Hepatic stellate cell (primary cell): ENCODE measurements at regions not wholly inside any gene's neighbourhood (a gene's known extent, or its start where the extent isn't known, plus 50 kb on each side); places are given as distances from the start of the nearest gene placed in this dataset.
"Not testable (repeated sequence)": the region's sequence is repeated elsewhere in the genome, so short reads cannot be mapped to it uniquely, and the experiment has no call there.

Source experiments
- DNase-seq: peaks from one replicate; pipeline ENCODE4 v3.0.0; 2011; ENCODE audit warnings: low spot score

- no peak for DNase-seq
These were observed 707.9 kb downstream of the CENPC start for GRCh38 chr4:66837279-66837922.

DNA sequence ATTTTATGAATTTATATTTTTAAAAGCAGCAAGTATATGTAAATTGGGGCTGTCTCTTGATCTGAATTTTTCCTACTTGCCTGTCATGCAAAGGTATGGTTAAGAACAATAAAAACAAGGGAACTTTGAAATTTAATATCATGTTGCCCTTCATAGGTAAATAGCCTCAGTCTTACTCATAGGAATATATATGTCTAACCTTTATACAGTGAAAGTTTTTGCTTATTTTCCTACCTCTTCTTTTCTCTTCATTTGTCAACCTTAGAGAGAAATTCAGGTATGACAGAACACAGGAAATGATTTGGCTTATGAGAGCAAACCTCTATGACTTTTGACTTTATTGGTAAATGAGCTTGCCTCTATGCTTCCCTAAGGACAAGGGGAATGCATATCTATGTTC, 716.0 kb downstream of the CENPC start:
- no peak for DNase-seq

GRCh38 chr4:66820681-66821080, 724.6 kb downstream of the CENPC start:
- DNase-seq = no peak

DNA sequence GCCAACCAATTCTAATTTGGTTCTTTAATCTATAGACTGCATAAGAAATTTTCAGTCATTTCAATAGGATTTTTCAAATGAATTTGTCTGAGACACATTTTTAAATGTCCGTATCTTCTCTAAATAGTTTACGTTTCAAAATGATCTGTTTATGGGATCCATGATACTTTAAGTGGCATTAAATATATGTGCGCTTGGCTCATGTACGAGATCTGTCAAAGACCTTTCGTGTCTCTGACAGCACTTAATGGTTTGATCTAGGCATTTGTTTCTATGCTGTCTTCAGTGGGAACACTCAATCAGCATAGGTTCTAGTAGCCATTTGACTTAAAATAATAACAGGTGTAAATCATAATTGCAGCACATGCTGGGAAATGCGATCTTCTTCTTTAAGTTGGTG, 731.0 kb downstream of the CENPC start:
- no peak for DNase-seq

- no peak for DNase-seq
These were observed 739.7 kb downstream of the CENPC start for GRCh38 chr4:66805582-66805981.

- DNase-seq = no peak
These were observed 740.3 kb downstream of the CENPC start for GRCh38 chr4:66804979-66805378.

DNA sequence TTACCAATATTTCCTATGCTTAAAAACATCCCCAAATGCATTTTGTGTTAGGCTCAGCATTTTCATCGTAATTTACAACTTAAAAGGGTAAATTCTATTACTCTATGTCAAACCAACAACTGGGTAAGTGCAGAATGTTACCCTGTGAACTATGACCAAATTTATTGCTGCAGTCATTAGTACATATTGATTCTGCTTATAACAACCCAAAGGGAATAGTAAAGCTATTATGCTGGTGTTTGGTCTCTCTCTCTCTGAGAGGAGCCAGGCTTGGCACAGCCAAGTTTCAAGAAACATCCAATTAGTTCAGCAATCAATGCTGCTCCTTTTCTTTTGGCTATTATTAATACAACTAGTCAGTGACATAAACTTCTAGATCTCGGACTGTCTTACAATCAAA, 747.7 kb downstream of the CENPC start:
- no peak for DNase-seq

DNA sequence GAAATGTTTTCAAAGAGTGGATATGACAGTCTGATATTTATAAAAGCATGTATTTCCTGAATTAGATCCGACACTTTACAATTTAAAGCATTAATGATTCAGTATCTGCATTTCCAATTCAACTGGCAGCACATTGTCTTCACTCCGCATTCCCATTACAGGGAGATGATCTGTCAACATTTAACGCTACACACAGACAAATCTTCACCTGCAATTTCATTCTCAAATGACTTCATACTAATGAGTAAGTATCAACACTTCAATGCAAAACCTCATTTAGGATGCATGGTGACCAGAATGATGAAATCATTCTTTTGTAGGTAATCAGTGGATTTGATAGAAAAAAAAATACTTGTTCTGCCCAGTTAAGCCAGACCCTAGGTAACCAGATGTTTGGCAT, 749.6 kb downstream of the CENPC start:
- no peak for DNase-seq

- no peak for DNase-seq
These were observed 750.8 kb downstream of the CENPC start for GRCh38 chr4:66794390-66795034.

DNA sequence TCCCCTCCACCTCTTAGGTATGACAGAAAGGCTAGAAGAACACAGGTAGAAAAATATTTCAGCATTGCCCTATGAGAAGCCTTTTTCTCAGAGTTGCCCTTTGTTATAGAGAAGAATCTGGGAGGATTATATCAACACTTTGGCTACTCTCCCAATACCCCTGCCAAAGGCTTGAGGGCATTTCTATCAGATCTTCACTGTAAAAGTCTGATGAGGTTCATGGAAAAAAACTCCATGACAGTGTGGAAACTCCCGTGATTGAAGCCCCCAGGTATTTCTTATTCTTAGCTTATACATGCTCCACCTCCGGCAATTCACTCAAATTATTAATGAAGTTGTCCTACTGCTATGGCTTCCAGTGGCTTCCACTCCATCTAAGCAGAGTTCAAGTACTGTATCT, 753.6 kb downstream of the CENPC start:
- no peak for DNase-seq

GRCh38 chr4:66785479-66785878, 759.8 kb downstream of the CENPC start:
- no peak for DNase-seq

DNA sequence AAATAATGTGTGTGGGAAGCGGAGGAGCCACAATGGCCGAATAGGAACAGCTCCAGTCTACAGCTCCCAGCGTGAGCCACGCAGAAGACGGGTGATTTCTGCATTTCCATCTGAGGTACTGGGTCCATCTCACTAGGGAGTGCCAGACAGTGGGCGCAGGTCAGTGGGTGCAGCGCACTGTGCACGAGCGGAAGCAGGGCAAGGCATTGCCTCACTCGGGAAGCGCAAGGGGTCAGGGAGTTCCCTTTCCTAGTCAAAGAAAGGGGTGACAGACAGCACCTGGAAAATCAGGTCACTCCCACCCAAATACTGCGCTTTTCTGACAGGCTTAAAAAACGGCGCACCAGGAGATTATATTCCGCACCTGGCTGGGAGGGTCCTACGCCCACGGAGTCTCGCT, 762.6 kb downstream of the CENPC start:
- not testable (repeated sequence) for DNase-seq

GRCh38 chr4:66777097-66777496, 768.2 kb downstream of the CENPC start:
- DNase-seq = no peak

GRCh38 chr4:66769441-66769840, 775.9 kb downstream of the CENPC start:
- no peak for DNase-seq

DNA sequence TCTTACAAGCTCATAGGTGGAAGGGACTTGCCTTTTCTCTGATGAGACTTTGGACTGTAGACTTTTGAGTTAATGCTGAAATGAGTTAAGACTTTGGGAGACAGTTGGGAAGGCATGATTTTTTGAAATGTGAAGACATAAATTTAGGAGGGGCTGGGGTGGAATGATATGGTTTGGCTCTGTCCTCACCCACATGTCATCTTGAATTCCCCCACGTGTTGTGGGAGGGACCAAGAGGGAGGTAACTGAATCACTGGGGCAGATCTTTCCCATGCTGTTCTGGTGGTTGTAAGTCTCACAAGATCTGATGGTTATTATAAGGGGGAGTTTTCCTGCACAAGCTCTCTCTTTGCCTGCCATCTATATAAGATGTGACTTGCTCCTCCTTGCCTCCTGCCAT, 777.9 kb downstream of the CENPC start:
- no peak for DNase-seq

DNA sequence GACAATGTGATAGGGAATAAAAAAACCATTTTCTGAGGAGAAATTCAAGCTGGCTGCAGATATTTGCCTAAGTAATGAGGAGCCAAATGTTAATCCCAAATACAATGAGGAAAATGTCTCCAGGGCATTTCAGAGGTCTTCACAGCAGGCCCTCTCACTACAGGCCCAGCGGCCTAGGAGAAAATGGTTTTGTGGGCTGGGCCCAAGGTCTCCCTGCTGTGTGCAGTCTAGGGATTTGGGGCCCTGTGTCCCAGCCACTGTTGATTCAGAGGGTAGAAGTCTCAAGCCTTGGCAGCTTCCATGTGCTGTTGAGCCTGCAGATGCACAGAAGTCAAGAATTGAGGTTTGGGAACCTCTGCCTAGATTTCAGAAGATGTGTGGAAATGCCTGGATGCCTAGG, 778.7 kb downstream of the CENPC start:
- no peak for DNase-seq

DNA sequence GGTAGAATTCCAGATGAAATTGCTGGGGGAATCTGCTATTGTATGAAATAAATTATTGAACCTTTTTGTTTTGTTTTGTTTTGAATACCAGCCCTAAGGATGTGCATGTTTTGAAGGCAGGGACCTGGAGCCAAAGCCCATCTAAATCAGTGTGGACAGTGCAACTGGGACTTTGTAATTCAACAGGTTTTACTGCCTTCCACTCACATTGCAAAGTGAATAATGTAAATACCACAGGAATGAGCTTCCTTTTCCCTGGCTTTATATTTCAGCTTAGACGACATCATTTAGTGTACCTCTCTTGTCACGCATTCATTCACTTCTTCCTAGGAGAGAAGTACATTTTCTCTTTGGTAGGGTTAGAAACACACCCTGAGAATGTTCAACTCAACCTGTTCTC, 795.0 kb downstream of the CENPC start:
- no peak for DNase-seq

DNA sequence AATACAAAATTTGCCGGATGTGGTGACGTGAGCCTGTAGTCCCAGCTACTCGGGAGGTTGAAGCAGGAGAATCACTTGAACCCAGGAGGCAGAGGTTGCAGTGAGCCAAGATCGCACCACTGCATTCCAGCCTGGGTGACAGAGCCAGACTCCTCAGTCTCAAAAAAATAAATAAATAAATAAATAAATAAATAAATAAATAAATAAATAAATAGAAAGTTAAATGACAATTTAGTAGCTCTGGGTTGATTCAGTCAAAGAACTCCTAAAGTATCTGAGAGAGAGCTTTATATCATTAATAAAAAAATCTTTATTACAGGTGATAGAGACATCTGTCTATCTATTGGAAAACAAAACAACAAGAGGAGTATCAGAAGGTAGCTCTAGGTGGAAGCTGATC, 798.4 kb downstream of the CENPC start:
- not testable (repeated sequence) for DNase-seq

- DNase-seq = no peak
These were observed 804.2 kb downstream of the CENPC start for GRCh38 chr4:66741081-66741480.

GRCh38 chr4:66736606-66737005, 808.7 kb downstream of the CENPC start:
- no peak for DNase-seq

- DNase-seq = no peak
These were observed 817.0 kb downstream of the CENPC start for GRCh38 chr4:66728280-66728679.

GRCh38 chr4:66712301-66712921, 832.9 kb downstream of the CENPC start:
- not testable (repeated sequence) for DNase-seq

GRCh38 chr4:66704243-66704642, 841.1 kb downstream of the CENPC start:
- no peak for DNase-seq

GRCh38 chr4:66694739-66695138, 850.6 kb downstream of the CENPC start:
- no peak for DNase-seq
